ENCODE measurements at regions not wholly inside any gene's neighbourhood (a gene's known extent, or its start where the extent isn't known, plus 50 kb on each side); places are given as distances from the start of the nearest gene placed in this dataset.
"Not testable (repeated sequence)": the region's sequence is repeated elsewhere in the genome, so short reads cannot be mapped to it uniquely, and the experiment has no call there.

- DNase-seq (ENCODE audit: low read depth), result no peak
- H3K4me3 ChIP-seq (ENCODE audit: low read depth, low read length), result no peak overlapping the region
Observed at GRCh38 chr13:44301639-44302015, 72.0 kb upstream of the SERP2 start.

DNA sequence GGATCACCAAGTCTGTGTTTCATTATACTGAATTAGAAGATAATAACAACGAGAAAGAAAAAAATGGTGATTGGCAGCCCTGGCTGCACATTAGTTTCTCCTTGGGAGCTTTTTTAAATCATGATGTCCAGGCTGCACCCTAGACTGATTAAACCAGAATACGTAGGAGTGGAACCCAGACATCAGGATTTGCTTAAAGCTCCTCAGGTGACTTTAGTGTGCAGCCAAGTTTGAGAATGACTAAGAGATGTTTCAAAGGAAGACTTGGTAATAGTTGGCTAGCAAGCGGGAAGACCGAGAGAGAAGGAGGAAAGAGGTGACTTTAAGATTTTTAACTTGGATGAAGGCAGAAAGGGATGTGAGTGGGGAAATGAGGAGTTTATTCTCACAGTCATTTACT lies 71.4 kb upstream of the SERP2 start:
- DNase-seq (ENCODE audit: low read depth), result no peak
- H3K4me3 ChIP-seq (ENCODE audit: low read depth, low read length), result no peak overlapping the region

- no peak overlapping the region for H3K4me3 ChIP-seq (ENCODE audit: low read depth, low read length)
- peak; percentile 64 for DNase-seq (ENCODE audit: low read depth)
Observed at GRCh38 chr13:44302940-44303575, 70.6 kb upstream of the SERP2 start.

DNA sequence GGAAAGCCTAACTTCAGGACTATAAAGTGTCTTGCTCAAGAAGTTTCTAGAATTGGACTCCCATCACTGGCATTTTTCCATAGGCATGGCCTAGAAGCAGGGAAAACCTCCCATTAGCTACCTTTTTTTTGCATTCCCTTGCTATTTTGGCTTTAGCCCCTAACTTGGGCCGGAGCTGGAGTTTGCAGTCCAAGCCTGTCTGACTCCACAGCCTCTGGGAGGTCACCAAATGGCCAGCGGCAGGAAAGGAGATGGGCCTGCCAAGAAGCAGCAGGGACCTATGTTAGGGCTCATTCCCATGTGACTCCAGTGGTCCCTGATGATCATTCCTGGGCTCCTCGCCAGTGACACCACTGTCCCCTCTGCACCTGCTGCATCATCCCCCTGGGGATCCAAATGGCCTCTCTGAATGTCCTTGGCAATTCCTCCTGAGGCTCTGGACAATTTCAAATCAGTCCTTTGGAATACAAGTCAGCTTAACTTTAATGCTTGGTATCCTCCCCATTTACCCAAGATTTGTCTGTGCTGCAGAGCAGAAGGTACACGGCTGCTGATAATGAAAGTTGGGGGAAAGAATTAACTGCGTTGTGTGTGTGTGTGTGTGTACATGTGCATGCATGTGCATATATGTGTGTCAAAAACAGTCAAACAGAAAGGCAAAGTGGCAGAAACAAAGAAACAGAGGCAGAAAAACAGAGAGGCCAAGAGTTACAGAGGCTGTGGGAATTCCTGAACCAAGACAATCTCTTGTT lies 69.8 kb upstream of the SERP2 start:
- no peak overlapping the region for H3K4me3 ChIP-seq (ENCODE audit: low read depth, low read length)
- no peak for DNase-seq (ENCODE audit: low read depth)

DNA sequence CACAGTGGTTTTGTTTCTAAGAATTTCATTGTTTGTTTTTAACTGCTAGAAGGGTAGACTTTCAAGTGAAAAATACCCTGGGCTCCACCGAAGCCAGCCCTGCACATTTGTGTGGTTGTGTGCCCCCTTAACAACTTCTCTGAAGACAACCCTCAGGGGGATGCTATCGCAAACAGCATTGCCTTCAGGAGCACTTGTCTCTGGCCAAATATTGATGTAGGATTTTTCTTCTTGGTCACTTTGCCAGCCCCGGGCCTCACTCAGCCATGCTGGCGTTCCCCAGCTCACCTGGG lies 69.2 kb upstream of the SERP2 start:
- DNase-seq (ENCODE audit: low read depth), result no peak
- no peak overlapping the region for H3K4me3 ChIP-seq (ENCODE audit: low read depth, low read length)

- DNase-seq (ENCODE audit: low read depth), result no peak
- no peak overlapping the region for H3K4me3 ChIP-seq (ENCODE audit: low read depth, low read length)
Observed at GRCh38 chr13:44305286-44305685, 68.3 kb upstream of the SERP2 start.

GRCh38 chr13:44305917-44306370 lies 67.7 kb upstream of the SERP2 start:
- DNase-seq (ENCODE audit: low read depth), result no peak
- H3K4me3 ChIP-seq (ENCODE audit: low read depth, low read length), result no peak overlapping the region

DNA sequence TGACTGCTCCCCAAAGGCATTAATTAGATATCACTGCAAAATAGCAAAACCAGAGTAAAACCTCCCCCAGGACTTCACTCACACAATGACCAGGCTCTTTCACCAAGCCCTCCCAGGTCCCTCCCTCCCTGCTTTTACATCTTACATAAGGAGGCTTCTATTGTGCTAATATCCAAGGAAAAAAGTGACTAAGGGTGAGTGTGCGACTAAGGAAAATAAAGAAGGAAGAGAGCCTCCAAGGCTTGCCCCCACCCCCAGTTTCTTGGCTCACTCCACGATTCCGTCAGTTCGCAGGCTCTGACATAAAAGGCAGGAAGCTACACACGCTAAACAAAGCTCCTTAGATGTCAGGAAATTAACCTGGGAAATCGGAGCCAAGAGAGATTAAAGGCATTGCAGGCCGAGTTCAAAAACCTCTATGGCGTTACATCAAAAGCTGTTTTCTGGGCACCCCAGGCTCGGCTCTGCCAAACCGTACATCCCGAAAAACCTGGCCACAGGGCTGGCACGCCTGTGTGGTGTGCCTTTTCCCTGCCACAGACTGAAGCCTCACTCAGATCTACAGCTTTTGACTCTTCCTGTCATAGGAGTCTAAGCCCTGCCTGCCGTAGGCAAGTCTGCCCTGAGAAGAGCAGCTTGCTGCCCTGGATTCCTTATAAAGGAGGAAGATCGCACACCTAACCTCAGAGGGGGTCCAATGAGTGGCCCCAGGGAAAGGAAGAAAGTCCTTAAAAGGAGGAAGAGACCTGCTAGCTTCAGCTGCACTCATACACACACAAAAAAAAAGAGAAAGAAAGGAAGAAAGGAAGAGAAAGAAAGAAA lies 67.0 kb upstream of the SERP2 start:
- no peak overlapping the region for H3K4me3 ChIP-seq (ENCODE audit: low read depth, low read length)

DNA sequence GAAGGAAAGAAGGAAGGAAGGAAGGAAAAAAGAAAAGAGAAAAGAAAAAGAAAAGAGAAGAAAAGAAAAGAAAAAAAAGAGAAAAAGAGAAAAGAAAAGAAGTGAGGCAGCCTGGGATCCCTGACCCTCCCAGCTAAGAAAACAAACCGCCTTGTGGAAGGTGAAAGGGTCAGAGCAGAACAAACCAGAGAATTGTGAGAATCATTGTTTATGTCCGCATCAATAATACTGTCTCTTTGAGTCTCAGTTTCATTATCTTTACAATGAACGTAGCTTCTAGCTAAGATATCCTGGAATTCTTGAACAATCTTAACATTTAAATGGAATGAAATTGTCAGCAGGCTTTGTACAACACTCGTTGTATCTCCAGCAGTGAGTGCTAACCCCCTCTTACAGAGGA lies 66.4 kb upstream of the SERP2 start:
- H3K4me3 ChIP-seq (ENCODE audit: low read depth, low read length), result no peak overlapping the region

More for the DNA sequence above, 67.0 kb upstream of the SERP2 start:
- DNase-seq (ENCODE audit: low read depth), result peak; percentile 97

DNA sequence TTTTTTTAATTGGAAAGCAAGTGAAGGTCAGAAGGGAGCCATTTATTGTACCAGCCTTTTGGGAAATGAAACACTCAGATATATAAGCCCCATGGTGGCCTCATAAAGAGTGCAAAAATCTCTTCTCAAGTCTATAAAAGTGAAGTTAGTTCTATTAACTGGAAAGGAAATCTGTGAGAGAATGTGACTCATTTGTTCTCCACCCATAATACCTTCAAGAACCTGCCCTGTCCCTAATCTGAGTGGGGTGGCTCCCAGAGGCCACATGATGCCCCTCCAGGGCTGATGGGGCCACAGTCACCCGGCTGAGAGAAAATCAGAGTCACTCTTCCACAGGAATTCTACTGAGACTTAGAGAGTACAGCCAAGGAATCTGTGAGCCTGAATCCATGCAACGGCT lies 65.8 kb upstream of the SERP2 start:
- no peak for DNase-seq (ENCODE audit: low read depth)
- no peak overlapping the region for H3K4me3 ChIP-seq (ENCODE audit: low read depth, low read length)

More for the DNA sequence above, 66.4 kb upstream of the SERP2 start:
- no peak for DNase-seq (ENCODE audit: low read depth)

DNA sequence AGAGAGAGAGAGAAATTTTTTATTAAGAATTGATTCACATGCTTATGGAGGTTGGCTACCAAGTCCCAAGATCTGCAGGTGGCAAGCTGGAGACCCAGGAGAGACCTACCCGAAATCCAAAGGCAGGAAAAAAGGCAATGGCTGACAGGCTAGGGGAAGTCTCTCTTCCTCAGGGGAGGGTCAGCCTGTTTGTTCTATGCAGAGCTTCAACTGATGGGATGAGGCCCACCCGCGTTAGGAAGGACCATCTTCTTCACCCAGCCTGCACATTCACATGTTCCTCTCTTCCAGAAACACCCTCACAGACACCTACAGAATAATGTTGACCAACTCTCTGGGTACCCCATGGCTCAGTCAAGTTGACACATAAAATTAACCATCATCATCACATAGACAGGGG lies 65.3 kb upstream of the SERP2 start:
- no peak for DNase-seq (ENCODE audit: low read depth)
- H3K4me3 ChIP-seq (ENCODE audit: low read depth, low read length), result no peak overlapping the region

- H3K4me3 ChIP-seq (ENCODE audit: low read depth, low read length), result no peak overlapping the region
- DNase-seq (ENCODE audit: low read depth), result peak; percentile 32
Observed at GRCh38 chr13:44309794-44310757, 63.5 kb upstream of the SERP2 start.

- DNase-seq (ENCODE audit: low read depth), result peak; percentile 87
- H3K4me3 ChIP-seq (ENCODE audit: low read depth, low read length), result no peak overlapping the region
Observed at GRCh38 chr13:44311011-44311780, 62.4 kb upstream of the SERP2 start.

DNA sequence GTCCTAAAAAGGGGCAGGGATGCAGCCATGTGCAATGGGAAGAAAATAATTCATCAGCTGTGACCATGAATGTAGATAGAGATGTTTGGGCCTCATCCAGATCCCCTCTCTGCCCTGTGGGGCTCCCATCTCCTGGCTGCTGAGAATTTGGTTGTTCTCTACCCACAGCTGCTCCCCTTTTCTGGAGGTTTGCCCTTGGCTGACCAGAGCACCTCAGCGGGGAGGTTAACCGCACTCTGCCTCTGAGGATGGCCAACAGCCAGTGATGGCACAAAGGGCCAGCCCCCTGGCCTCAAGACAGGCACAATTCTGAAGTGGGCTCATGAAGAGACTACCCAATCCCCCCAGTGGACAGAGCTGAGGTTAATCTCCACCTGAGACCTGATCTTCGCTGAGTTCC lies 61.5 kb upstream of the SERP2 start:
- DNase-seq (ENCODE audit: low read depth), result no peak
- no peak overlapping the region for H3K4me3 ChIP-seq (ENCODE audit: low read depth, low read length)

- DNase-seq (ENCODE audit: low read depth), result peak; percentile 95
- no peak overlapping the region for H3K4me3 ChIP-seq (ENCODE audit: low read depth, low read length)
Observed at GRCh38 chr13:44312834-44313551, 60.6 kb upstream of the SERP2 start.

DNA sequence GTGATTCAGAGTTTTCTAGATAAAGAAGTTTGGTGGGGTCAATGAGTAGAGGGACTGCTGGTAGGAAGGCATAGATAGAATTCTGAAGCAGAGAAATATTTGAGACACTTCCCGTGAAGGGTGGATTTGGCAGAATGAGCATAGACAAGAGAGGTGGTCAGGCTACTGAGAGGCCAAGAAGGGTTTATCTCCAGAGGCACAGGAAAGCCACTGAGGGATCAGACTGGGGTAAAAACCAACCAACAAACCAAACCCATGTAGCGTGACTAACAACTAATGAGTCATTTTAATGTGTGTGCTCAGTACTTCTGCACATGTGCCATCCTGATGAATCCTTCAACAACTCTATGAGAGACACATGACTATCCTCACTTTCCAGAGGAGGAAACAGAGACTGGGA lies 60.0 kb upstream of the SERP2 start:
- H3K4me3 ChIP-seq (ENCODE audit: low read depth, low read length), result no peak overlapping the region
- peak; percentile 63 for DNase-seq (ENCODE audit: low read depth)

DNA sequence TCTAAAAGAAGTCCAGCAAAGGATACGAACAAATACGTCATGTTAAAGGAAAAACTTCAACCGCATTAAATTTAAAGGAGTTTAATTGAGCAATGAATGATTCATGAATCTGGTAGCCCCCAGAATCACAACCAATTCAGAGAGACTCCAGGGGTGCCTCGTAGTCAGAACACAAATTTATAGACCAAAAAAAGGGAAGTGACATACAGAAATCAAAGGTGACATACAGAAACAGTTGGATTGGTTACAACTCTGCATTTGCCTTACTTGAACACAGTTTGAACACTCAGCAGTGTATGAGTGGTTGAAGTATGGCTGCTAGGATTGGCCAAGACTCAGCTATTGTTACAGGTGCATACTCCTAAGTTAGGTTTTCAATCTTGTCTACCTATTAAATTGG lies 59.5 kb upstream of the SERP2 start:
- not testable (repeated sequence) for H3K4me3 ChIP-seq (ENCODE audit: low read depth, low read length); DNase-seq (ENCODE audit: low read depth)

- peak; percentile 31 for DNase-seq (ENCODE audit: low read depth)
- H3K4me3 ChIP-seq (ENCODE audit: low read depth, low read length), result no peak overlapping the region
Observed at GRCh38 chr13:44317752-44318151, 55.9 kb upstream of the SERP2 start.

Data from skeletal muscle cell (primary cell).